Stomach (tissue), 4 donors: ENCODE measurements at regions not wholly inside any gene's neighbourhood (a gene's known extent, or its start where the extent isn't known, plus 50 kb on each side); places are given as distances from the start of the nearest gene placed in this dataset.
"Not testable (repeated sequence)": the region's sequence is repeated elsewhere in the genome, so short reads cannot be mapped to it uniquely, and the experiment has no call there.

Experiments used
- CTCF ChIP-seq, 7 experiments: fragments of 450-650 bp in 4 of 7; fragments of 200-600 bp in 3 of 7; sonication (generic) in 3 of 7; IDR thresholded peaks; one replicate each; pipeline ENCODE4 v1.5.1; 2016 to 2019; ENCODE audit warnings: antibody characterized with exemption in 7 of 7, control low read depth in 2 of 7, mild to moderate bottlenecking in 1 of 7
- EP300 ChIP-seq: sonication (generic); formaldehyde crosslinking; IDR thresholded peaks from one replicate; pipeline ENCODE4 v1.6.1; 2017; ENCODE audit warnings: antibody characterized with exemption
- POLR2A ChIP-seq, 4 donors: fragments of 450-650 bp; IDR thresholded peaks; one replicate each; pipeline ENCODE4 v1.6.1; 2016; ENCODE audit warnings: antibody characterized with exemption in 4 of 4, control low read depth in 2 of 4, mild to moderate bottlenecking in 1 of 4, moderate library complexity in 1 of 4
- POLR2AphosphoS5 ChIP-seq, 3 donors: sonication (generic); formaldehyde crosslinking; IDR thresholded peaks; one replicate each; pipeline ENCODE4 v1.6.1; 2016; ENCODE audit warnings: antibody characterized with exemption in 3 of 3

- not testable (repeated sequence) for TF ChIP-seq CTCF (IDR thresholded peaks at IDR 0.05); POLR2A (IDR thresholded peaks at IDR 0.05); EP300; POLR2AphosphoS5 (IDR thresholded peaks at IDR 0.05)
These were observed 97.0 kb upstream of the GPR6 start for GRCh38 chr6:109881069-109881468.
